IMR-90 (cell line): ENCODE measurements at regions not wholly inside any gene's neighbourhood (a gene's known extent, or its start where the extent isn't known, plus 50 kb on each side); places are given as distances from the start of the nearest gene placed in this dataset.

Experiments
- ATAC-seq: fragments of 200-7000 bp; cut with Tn5 transposase; 2 replicates; pipeline ENCODE4 v1.9.1; 2020; ENCODE audit warnings: low read depth, mild to moderate bottlenecking, moderate library complexity
- BruUV-seq: library from RNA; stranded (reverse); fragments of 400-500 nt; replicated peaks from 2 replicates; lab custom pipeline; 2021; lab: Mats Ljungman, UMichigan
- CTCF ChIA-PET: fragments of 300-600 bp; formaldehyde crosslinking; extraction: SDS; loops from one replicate; lab custom pipeline; 2021; ENCODE audit warnings: antibody characterized with exemption; lab: Yijun Ruan, JAX
- POLR2A ChIA-PET: fragments of 300-600 bp; sonication (Branson Sonifier 250); formaldehyde crosslinking; loops from one replicate; lab custom pipeline; 2022; ENCODE audit warnings: antibody characterized with exemption; ENCODE audit not compliant: unreplicated experiment; lab: Charles Lee
- DNase-seq: peaks from one replicate; pipeline ENCODE4 v3.0.0; 2013
- H2AFZ ChIP-seq: replicated peaks from 2 replicates; pipeline ENCODE3; 2013; ENCODE audit warnings: low read length, mild to moderate bottlenecking; ENCODE audit not compliant: poor library complexity
- H2AK5ac ChIP-seq: 2 replicates; pipeline ENCODE4 v1.6.1; 2013; ENCODE audit warnings: low read depth, low read length, inconsistent platforms
- H2AK9ac ChIP-seq: replicated peaks from 2 replicates; pipeline ENCODE3; 2013; ENCODE audit warnings: mild to moderate bottlenecking, low read depth, low read length, moderate library complexity; ENCODE audit not compliant: poor library complexity
- H2BK120ac ChIP-seq: 2 replicates; pipeline ENCODE4 v1.6.1; 2013; ENCODE audit warnings: low read depth, low read length, inconsistent platforms
- H2BK15ac ChIP-seq: 3 replicates; pipeline ENCODE4 v1.6.1; 2013; ENCODE audit warnings: low read depth, low read length, inconsistent platforms
- H2BK20ac ChIP-seq: 2 replicates; pipeline ENCODE4 v1.6.1; 2013; ENCODE audit warnings: low read depth, mild to moderate bottlenecking, inconsistent platforms, low read length, moderate library complexity
- H2BK5ac ChIP-seq: 2 replicates; pipeline ENCODE4 v1.6.1; 2013; ENCODE audit warnings: mild to moderate bottlenecking, low read depth, low read length, inconsistent platforms; ENCODE audit not compliant: poor library complexity, severe bottlenecking
- H3K14ac ChIP-seq: replicated peaks from 2 replicates; pipeline ENCODE4 v1.6.1; 2013; ENCODE audit warnings: low read depth, low read length, inconsistent platforms
- H3K18ac ChIP-seq: 2 replicates; pipeline ENCODE4 v1.6.1; 2013; ENCODE audit warnings: low read depth, low read length, control low read depth
- H3K23ac ChIP-seq: 2 replicates; pipeline ENCODE4 v1.6.1; 2013; ENCODE audit warnings: low read depth, low read length, inconsistent platforms
- H3K27ac ChIP-seq: 2 replicates; pipeline ENCODE4 v1.5.1; 2013; ENCODE audit warnings: mild to moderate bottlenecking, control low read depth, low read length; ENCODE audit not compliant: insufficient read depth
- H3K27me3 ChIP-seq: 2 replicates; pipeline ENCODE4 v1.6.1; 2013; ENCODE audit warnings: low read length; ENCODE audit not compliant: control insufficient read depth, insufficient read depth
- H3K36me3 ChIP-seq: 2 replicates; pipeline ENCODE4 v1.6.1; 2013; ENCODE audit warnings: low read length, mixed read lengths; ENCODE audit not compliant: control insufficient read depth, insufficient read depth
- H3K4ac ChIP-seq: 2 replicates; pipeline ENCODE4 v1.6.1; 2013; ENCODE audit warnings: low read depth, low read length, inconsistent platforms
- H3K4me1 ChIP-seq: 2 replicates; pipeline ENCODE4 v1.6.1; 2013; ENCODE audit warnings: low read length, mixed read lengths; ENCODE audit not compliant: control insufficient read depth, insufficient read depth
- H3K4me2 ChIP-seq: 2 replicates; pipeline ENCODE4 v1.6.1; 2013; ENCODE audit warnings: low read depth, mild to moderate bottlenecking, control low read depth, low read length, moderate library complexity
- H3K4me3 ChIP-seq: 2 replicates; pipeline ENCODE4 v1.5.1; 2013; ENCODE audit warnings: low read depth, mild to moderate bottlenecking, control low read depth, low read length, moderate library complexity; ENCODE audit not compliant: insufficient read depth
- H3K56ac ChIP-seq: 2 replicates; pipeline ENCODE4 v1.6.1; 2013; ENCODE audit warnings: low read length, inconsistent platforms; ENCODE audit not compliant: insufficient read depth; ENCODE audit errors: extremely low read depth
- H3K79me1 ChIP-seq, 2 experiments: 2 replicates each; pipeline ENCODE4 v1.6.1; 2013; ENCODE audit warnings: low read length in 2 of 2, inconsistent platforms in 1 of 2, low read depth in 1 of 2
- H3K9ac ChIP-seq: 2 replicates; pipeline ENCODE4 v1.6.1; 2013; ENCODE audit warnings: low read depth, low read length, control low read depth
- H3K9me1 ChIP-seq: 2 replicates; pipeline ENCODE4 v1.6.1; 2013; ENCODE audit warnings: low read length, inconsistent platforms; ENCODE audit not compliant: insufficient read depth
- H3K9me3 ChIP-seq: 2 replicates; pipeline ENCODE4 v1.6.1; 2013; ENCODE audit warnings: low read length; ENCODE audit not compliant: control insufficient read depth, insufficient read depth
- H4K20me1 ChIP-seq: 2 replicates; pipeline ENCODE4 v1.6.1; 2013; ENCODE audit warnings: low read length, inconsistent platforms; ENCODE audit not compliant: insufficient read depth
- H4K5ac ChIP-seq: 2 replicates; pipeline ENCODE4 v1.6.1; 2013; ENCODE audit warnings: mild to moderate bottlenecking, low read depth, low read length, control low read depth
- H4K8ac ChIP-seq, 2 experiments: 2 replicates each; pipeline ENCODE4 v1.6.1; 2013; ENCODE audit warnings: low read depth in 2 of 2, low read length in 2 of 2, control low read depth in 1 of 2, inconsistent platforms in 1 of 2
- H4K91ac ChIP-seq: 2 replicates; pipeline ENCODE4 v1.6.1; 2013; ENCODE audit warnings: low read depth, low read length, inconsistent platforms; ENCODE audit not compliant: insufficient read depth
- BHLHE40 ChIP-seq: fragments of 150-350 bp; IDR thresholded peaks from 2 replicates; pipeline ENCODE4 v1.6.1; 2016; ENCODE audit warnings: mild to moderate bottlenecking, low read depth, low read length
- CEBPB ChIP-seq: IDR thresholded peaks from 2 replicates; pipeline ENCODE4 v1.6.1; 2012; ENCODE audit warnings: low read depth, low read length, improper control_type of control experiment
- CHD1 ChIP-seq: IDR thresholded peaks from 2 replicates; pipeline ENCODE4 v1.6.1; 2012; ENCODE audit warnings: low read depth, low read length, improper control_type of control experiment
- MAFK ChIP-seq: IDR thresholded peaks from 2 replicates; pipeline ENCODE4 v1.6.1; 2012; ENCODE audit warnings: low read depth, low read length, improper control_type of control experiment
- MAZ ChIP-seq: IDR thresholded peaks from 2 replicates; pipeline ENCODE4 v1.6.1; 2012; ENCODE audit warnings: low read depth, mild to moderate bottlenecking, low read length, improper control_type of control experiment, moderate library complexity, borderline replicate concordance
- MXI1 ChIP-seq: IDR thresholded peaks from 2 replicates; pipeline ENCODE4 v1.6.1; 2012; ENCODE audit warnings: low read depth, mild to moderate bottlenecking, low read length, moderate library complexity, borderline replicate concordance
- NFE2L2 ChIP-seq: fragments of 150-350 bp; IDR thresholded peaks from 2 replicates; pipeline ENCODE4 v1.6.1; 2016; ENCODE audit warnings: low read depth, mild to moderate bottlenecking, low read length
- RCOR1 ChIP-seq: IDR thresholded peaks from 2 replicates; pipeline ENCODE4 v1.6.1; 2012; ENCODE audit warnings: mild to moderate bottlenecking, low read length, improper control_type of control experiment; ENCODE audit not compliant: insufficient replicate concordance
- SMC3 ChIP-seq: fragments of 150-350 bp; IDR thresholded peaks from 2 replicates; pipeline ENCODE4 v1.6.1; 2016; ENCODE audit warnings: low read depth, mild to moderate bottlenecking, antibody characterized with exemption, low read length, moderate library complexity
- USF2 ChIP-seq: fragments of 150-350 bp; IDR thresholded peaks from 2 replicates; pipeline ENCODE4 v1.6.1; 2017; ENCODE audit warnings: mild to moderate bottlenecking, antibody characterized with exemption, low read length, low read depth
- WGBS, 2 experiments: methylation state at CpG; one replicate each; pipeline versions ENCODE4 v1.1.5 to v1.1.7; 2013; ENCODE audit warnings: missing lambda C conversion rate in 2 of 2; ENCODE audit not compliant: insufficient read length in 1 of 2; ENCODE audit errors: extremely low coverage in 2 of 2; 5-methylcytosine and 5-hydroxymethylcytosine counted together
- dilution Hi-C: fragments of 300-500 bp; cut with HindIII; formaldehyde crosslinking; loops from one replicate; pipeline ENCODE4 v1.14.3; 2018; ENCODE audit warnings: low sequenced_read_pairs; ENCODE audit not compliant: unreplicated experiment
- in situ Hi-C: fragments of 300-500 bp; cut with MboI; formaldehyde crosslinking; loops from 3 replicates; pipeline ENCODE4 v1.14.3; 2019; ENCODE audit warnings: low sequenced_read_pairs, inconsistent platforms, mixed read lengths
- intact Hi-C: fragments of 100-400 bp; cut with micrococcal nuclease; formaldehyde crosslinking; loops from 2 replicates; pipeline ENCODE4 v1.10.0; 2022
- TF ChIP-seq, protein P1 (sequence below): fragments of 150-350 bp; IDR thresholded peaks from 2 replicates; pipeline ENCODE4 v1.6.1; 2016; ENCODE audit warnings: low read depth, mild to moderate bottlenecking, low read length, moderate library complexity, borderline replicate concordance
- TF ChIP-seq, protein P2 (sequence below): conservative IDR thresholded peaks from 2 replicates; pipeline ENCODE4 v1.5.1; 2012; ENCODE audit warnings: mild to moderate bottlenecking, low read depth, low read length, improper control_type of control experiment

DNA sequence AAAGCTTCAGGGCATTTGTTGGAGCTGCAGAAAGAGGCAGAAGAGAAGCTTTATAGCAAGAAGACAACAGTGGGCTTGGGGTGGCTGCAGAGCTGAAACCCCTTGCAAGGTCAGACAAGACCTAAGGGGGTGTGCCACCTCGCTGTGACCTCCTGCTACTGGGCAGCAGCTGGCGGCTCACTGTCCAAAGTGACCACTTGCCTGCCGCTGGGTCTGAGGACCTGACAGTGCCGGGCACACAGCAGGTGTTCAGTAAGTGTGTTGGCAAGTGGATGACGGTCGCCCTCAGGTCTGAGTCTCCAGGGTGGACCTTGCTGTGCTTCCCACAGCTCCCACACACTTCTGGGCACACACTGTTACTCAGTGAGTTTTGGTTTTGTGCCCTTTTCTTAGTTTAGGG is 336.5 kb downstream of the C16orf95 start:
- Histone ChIP-seq H4K91ac (no peak overlapping the region), H3K4me3 (no peak overlapping the region), H3K36me3 (no peaks in the 10 kb centered on the region), H3K4ac (no peak overlapping the region), H3K56ac (no peak overlapping the region), H3K18ac (no peak overlapping the region), H2BK20ac (no peak overlapping the region), H3K4me1 (peaks cover under 1% of the 10 kb centered on the region), H3K27me3 (peaks cover 4% of the 10 kb centered on the region; the same call in 1 of the 2 replicates), H2AFZ (no peak overlapping the region), H2AK5ac (no peak overlapping the region), H3K14ac (no peak overlapping the region), H2BK15ac (no peak overlapping the region), H2BK120ac (no peak overlapping the region), H4K8ac (no peak overlapping the region), H3K9me1 (peaks cover 2% of the 10 kb centered on the region), H3K9me3 (no peaks in the 10 kb centered on the region), H4K5ac (no peak overlapping the region), H4K20me1 (no peaks in the 10 kb centered on the region), H3K23ac (no peak overlapping the region), H3K79me1 (no peaks in the 10 kb centered on the region), H2AK9ac (no peak overlapping the region), H3K9ac (no peak overlapping the region), H3K4me2 (no peak overlapping the region), H3K27ac (no peak overlapping the region), H2BK5ac (no peak overlapping the region)
- ATAC-seq (no peak), DNase-seq (no peak)
- ChIA-PET CTCF (no interaction called here), POLR2A (no interaction called here)
- dilution Hi-C loops (no loop called here), intact Hi-C loops (no loop called here), in situ Hi-C loops (no loop called here)
- no CpG with 5 or more reads among the region's 6 CpGs for WGBS, 2 experiments
- TF ChIP-seq, protein P1, sequence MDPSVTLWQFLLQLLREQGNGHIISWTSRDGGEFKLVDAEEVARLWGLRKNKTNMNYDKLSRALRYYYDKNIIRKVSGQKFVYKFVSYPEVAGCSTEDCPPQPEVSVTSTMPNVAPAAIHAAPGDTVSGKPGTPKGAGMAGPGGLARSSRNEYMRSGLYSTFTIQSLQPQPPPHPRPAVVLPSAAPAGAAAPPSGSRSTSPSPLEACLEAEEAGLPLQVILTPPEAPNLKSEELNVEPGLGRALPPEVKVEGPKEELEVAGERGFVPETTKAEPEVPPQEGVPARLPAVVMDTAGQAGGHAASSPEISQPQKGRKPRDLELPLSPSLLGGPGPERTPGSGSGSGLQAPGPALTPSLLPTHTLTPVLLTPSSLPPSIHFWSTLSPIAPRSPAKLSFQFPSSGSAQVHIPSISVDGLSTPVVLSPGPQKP, result no peak
- TF ChIP-seq RCOR1, result no peak
- TF ChIP-seq NFE2L2, result no peak
- TF ChIP-seq, protein P2, sequence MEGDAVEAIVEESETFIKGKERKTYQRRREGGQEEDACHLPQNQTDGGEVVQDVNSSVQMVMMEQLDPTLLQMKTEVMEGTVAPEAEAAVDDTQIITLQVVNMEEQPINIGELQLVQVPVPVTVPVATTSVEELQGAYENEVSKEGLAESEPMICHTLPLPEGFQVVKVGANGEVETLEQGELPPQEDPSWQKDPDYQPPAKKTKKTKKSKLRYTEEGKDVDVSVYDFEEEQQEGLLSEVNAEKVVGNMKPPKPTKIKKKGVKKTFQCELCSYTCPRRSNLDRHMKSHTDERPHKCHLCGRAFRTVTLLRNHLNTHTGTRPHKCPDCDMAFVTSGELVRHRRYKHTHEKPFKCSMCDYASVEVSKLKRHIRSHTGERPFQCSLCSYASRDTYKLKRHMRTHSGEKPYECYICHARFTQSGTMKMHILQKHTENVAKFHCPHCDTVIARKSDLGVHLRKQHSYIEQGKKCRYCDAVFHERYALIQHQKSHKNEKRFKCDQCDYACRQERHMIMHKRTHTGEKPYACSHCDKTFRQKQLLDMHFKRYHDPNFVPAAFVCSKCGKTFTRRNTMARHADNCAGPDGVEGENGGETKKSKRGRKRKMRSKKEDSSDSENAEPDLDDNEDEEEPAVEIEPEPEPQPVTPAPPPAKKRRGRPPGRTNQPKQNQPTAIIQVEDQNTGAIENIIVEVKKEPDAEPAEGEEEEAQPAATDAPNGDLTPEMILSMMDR, result no peak
- no peak for TF ChIP-seq CEBPB
- TF ChIP-seq MAFK, result no peak
- no peak for TF ChIP-seq USF2
- TF ChIP-seq MXI1, result no peak
- no peak for TF ChIP-seq BHLHE40
- no peak for TF ChIP-seq SMC3
- no peak for TF ChIP-seq CHD1
- no peak for TF ChIP-seq MAZ
- BruUV-seq, result no TSS peak
